HEK293 (cell line): ENCODE measurements at regions not wholly inside any gene's neighbourhood (a gene's known extent, or its start where the extent isn't known, plus 50 kb on each side); places are given as distances from the start of the nearest gene placed in this dataset.

Experiments
- CTCF ChIA-PET: fragments of 350-600 bp; formaldehyde crosslinking; extraction: SDS; loops from one replicate; lab custom pipeline; 2021; ENCODE audit warnings: antibody characterized with exemption; lab: Yijun Ruan, JAX
- POLR2A ChIA-PET: fragments of 300-600 bp; formaldehyde crosslinking; extraction: SDS; loops from one replicate; lab custom pipeline; 2020; ENCODE audit warnings: antibody characterized with exemption, inconsistent platforms; lab: Yijun Ruan, JAX
- H3K27ac ChIP-seq: fragments of 200-500 bp; sonication (Bioruptor generic); 2 replicates; pipeline ENCODE4 v1.5.1; 2014; ENCODE audit warnings: low read depth, low read length, control low read depth, inconsistent platforms; ENCODE audit errors: extremely low read depth
- H3K36me3 ChIP-seq, 2 experiments: fragments of 200-500 bp in 1 of 2; sonication (Bioruptor generic) in 1 of 2; 1 replicate in 1 of 2; 2 replicates in 1 of 2; pipeline ENCODE4 v1.5.1; 2014 to 2017; ENCODE audit warnings: inconsistent platforms in 2 of 2, low read length in 2 of 2; ENCODE audit not compliant: control insufficient read depth in 2 of 2, insufficient read depth in 1 of 2
- H3K4me1 ChIP-seq: fragments of 200-500 bp; sonication (Bioruptor generic); 2 replicates; pipeline ENCODE4 v1.5.1; 2014; ENCODE audit warnings: mild to moderate bottlenecking, low read length, inconsistent platforms; ENCODE audit not compliant: control insufficient read depth, insufficient read depth
- H3K4me3 ChIP-seq: 2 replicates; pipeline ENCODE4 v1.5.1; 2011; ENCODE audit warnings: low read depth, mild to moderate bottlenecking, control low read depth, low read length, moderate library complexity
- H3K9me3 ChIP-seq: fragments of 200-500 bp; sonication (Bioruptor generic); 2 replicates; pipeline ENCODE4 v1.5.1; 2014; ENCODE audit warnings: low read depth, low read length, inconsistent platforms; ENCODE audit not compliant: control insufficient read depth, insufficient read depth
- GLIS1 ChIP-seq: fragments of 450-650 bp; formaldehyde crosslinking; IDR thresholded peaks from 2 replicates; pipeline ENCODE4 v1.5.1; 2016; ENCODE audit warnings: missing biosample characterization, missing genetic modification characterization
- KLF16 ChIP-seq: fragments of 450-650 bp; formaldehyde crosslinking; IDR thresholded peaks from 2 replicates; pipeline ENCODE4 v1.5.1; 2017; ENCODE audit warnings: missing biosample characterization, missing genetic modification characterization
- PRDM1 ChIP-seq: fragments of 450-650 bp; formaldehyde crosslinking; IDR thresholded peaks from 2 replicates; pipeline ENCODE4; 2016; ENCODE audit warnings: missing biosample characterization, missing genetic modification characterization
- SALL2 ChIP-seq: fragments of 450-650 bp; formaldehyde crosslinking; IDR thresholded peaks from 2 replicates; pipeline ENCODE4 v1.5.0; 2017; ENCODE audit warnings: missing biosample characterization, mild to moderate bottlenecking, missing genetic modification characterization, borderline replicate concordance
- SP3 ChIP-seq: fragments of 450-650 bp; formaldehyde crosslinking; IDR thresholded peaks from 2 replicates; pipeline ENCODE4 v1.5.1; 2016; ENCODE audit warnings: missing biosample characterization, missing genetic modification characterization
- ZBTB1 ChIP-seq: fragments of 450-650 bp; formaldehyde crosslinking; IDR thresholded peaks from 2 replicates; pipeline ENCODE4 v1.5.1; 2016; ENCODE audit warnings: missing biosample characterization, missing genetic modification characterization
- ZFP41 ChIP-seq: fragments of 450-650 bp; formaldehyde crosslinking; IDR thresholded peaks from 2 replicates; pipeline ENCODE4 v1.5.1; 2016; ENCODE audit warnings: missing biosample characterization, missing genetic modification characterization, borderline replicate concordance
- ZFP69B ChIP-seq: fragments of 450-650 bp; formaldehyde crosslinking; IDR thresholded peaks from 2 replicates; pipeline ENCODE4 v1.5.1; 2016; ENCODE audit warnings: missing biosample characterization, missing genetic modification characterization
- ZNF10 ChIP-seq: fragments of 450-650 bp; formaldehyde crosslinking; IDR thresholded peaks from 2 replicates; pipeline ENCODE4 v1.5.1; 2017; ENCODE audit warnings: missing biosample characterization, missing genetic modification characterization
- ZNF155 ChIP-seq: fragments of 450-650 bp; formaldehyde crosslinking; IDR thresholded peaks from 2 replicates; pipeline ENCODE4 v1.5.1; 2016; ENCODE audit warnings: missing biosample characterization, missing genetic modification characterization
- ZNF174 ChIP-seq: fragments of 450-650 bp; formaldehyde crosslinking; IDR thresholded peaks from 2 replicates; pipeline ENCODE4 v1.5.0; 2017; ENCODE audit warnings: missing biosample characterization, mild to moderate bottlenecking, missing genetic modification characterization
- ZNF23 ChIP-seq: fragments of 450-650 bp; formaldehyde crosslinking; IDR thresholded peaks from 2 replicates; pipeline ENCODE4 v1.5.1; 2016; ENCODE audit warnings: missing biosample characterization, missing genetic modification characterization, borderline replicate concordance
- ZNF341 ChIP-seq: fragments of 450-650 bp; formaldehyde crosslinking; IDR thresholded peaks from 2 replicates; pipeline ENCODE4; 2016; ENCODE audit warnings: low read depth, missing biosample characterization, missing genetic modification characterization
- ZNF391 ChIP-seq: fragments of 450-650 bp; formaldehyde crosslinking; IDR thresholded peaks from 2 replicates; pipeline ENCODE4 v1.5.1; 2016; ENCODE audit warnings: low read depth, missing biosample characterization, missing genetic modification characterization, borderline replicate concordance
- ZNF416 ChIP-seq: fragments of 450-650 bp; formaldehyde crosslinking; IDR thresholded peaks from 2 replicates; pipeline ENCODE4 v1.5.1; 2016; ENCODE audit warnings: missing biosample characterization, missing genetic modification characterization
- ZNF473 ChIP-seq: fragments of 450-650 bp; formaldehyde crosslinking; IDR thresholded peaks from 2 replicates; pipeline ENCODE4 v1.5.1; 2017; ENCODE audit warnings: missing biosample characterization, missing genetic modification characterization
- ZNF48 ChIP-seq: fragments of 450-650 bp; formaldehyde crosslinking; IDR thresholded peaks from 2 replicates; pipeline ENCODE4 v1.5.1; 2016; ENCODE audit warnings: missing biosample characterization, missing genetic modification characterization
- ZNF555 ChIP-seq: fragments of 450-650 bp; formaldehyde crosslinking; conservative IDR thresholded peaks from 2 replicates; pipeline ENCODE4 v1.5.1; 2017; ENCODE audit warnings: missing biosample characterization, mild to moderate bottlenecking, missing genetic modification characterization, inconsistent platforms
- ZNF560 ChIP-seq: fragments of 450-650 bp; formaldehyde crosslinking; IDR thresholded peaks from 2 replicates; pipeline ENCODE4 v1.5.1; 2017; ENCODE audit warnings: missing biosample characterization, missing genetic modification characterization, borderline replicate concordance
- ZNF571 ChIP-seq: fragments of 450-650 bp; formaldehyde crosslinking; IDR thresholded peaks from 2 replicates; pipeline ENCODE4 v1.5.0; 2017; ENCODE audit warnings: missing biosample characterization, missing genetic modification characterization
- ZNF623 ChIP-seq: fragments of 450-650 bp; formaldehyde crosslinking; IDR thresholded peaks from 2 replicates; pipeline ENCODE4 v1.5.1; 2016; ENCODE audit warnings: missing biosample characterization, missing genetic modification characterization
- ZNF660 ChIP-seq: fragments of 450-650 bp; IDR thresholded peaks from 2 replicates; pipeline ENCODE4 v1.5.1; 2018; ENCODE audit warnings: missing biosample characterization, mild to moderate bottlenecking, missing genetic modification characterization
- ZNF768 ChIP-seq: fragments of 450-650 bp; formaldehyde crosslinking; IDR thresholded peaks from 2 replicates; pipeline ENCODE4 v1.5.1; 2018; ENCODE audit warnings: missing biosample characterization, mild to moderate bottlenecking, missing genetic modification characterization
- ZSCAN30 ChIP-seq: fragments of 450-650 bp; IDR thresholded peaks from 2 replicates; pipeline ENCODE4 v1.5.1; 2018; ENCODE audit warnings: missing biosample characterization, mild to moderate bottlenecking, missing genetic modification characterization, moderate library complexity
- TF ChIP-seq, protein P1 (sequence below): fragments of 450-650 bp; formaldehyde crosslinking; IDR thresholded peaks from 2 replicates; pipeline ENCODE4 v1.5.1; 2017; ENCODE audit warnings: missing biosample characterization, missing genetic modification characterization
- TF ChIP-seq, protein P2 (sequence below): fragments of 450-650 bp; formaldehyde crosslinking; IDR thresholded peaks from 2 replicates; pipeline ENCODE4; 2016; ENCODE audit warnings: missing biosample characterization, missing genetic modification characterization
- TF ChIP-seq, protein P3 (sequence below): fragments of 450-650 bp; formaldehyde crosslinking; IDR thresholded peaks from 2 replicates; pipeline ENCODE4 v1.5.1; 2017; ENCODE audit warnings: missing biosample characterization, missing genetic modification characterization
- TF ChIP-seq, protein P4 (sequence below): fragments of 450-650 bp; formaldehyde crosslinking; IDR thresholded peaks from 2 replicates; pipeline ENCODE4 v1.5.1; 2016; ENCODE audit warnings: missing biosample characterization, missing genetic modification characterization, borderline replicate concordance

DNA sequence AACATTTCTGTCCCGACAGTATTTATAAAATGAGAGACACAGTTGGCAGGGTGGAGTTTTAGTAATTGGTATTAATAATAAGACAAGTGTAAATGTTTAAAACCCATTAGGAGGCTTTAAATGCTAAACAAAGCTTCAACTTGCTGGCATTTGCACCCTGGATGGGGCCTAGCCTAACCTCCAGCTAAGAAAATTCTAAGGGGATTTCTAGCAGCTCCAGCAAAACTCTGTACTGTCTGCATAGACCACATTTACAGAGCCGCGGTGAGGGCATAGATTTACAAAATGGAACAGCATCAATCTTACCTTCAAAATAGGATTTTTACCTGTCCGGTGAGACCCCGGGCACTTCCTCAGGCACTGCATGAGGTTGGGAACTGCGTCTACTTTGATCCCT, 113.9 kb upstream of the ANO1 start:
- Histone ChIP-seq H3K4me3 (no peak overlapping the region), H3K4me1 (no peaks in the 10 kb centered on the region), H3K36me3 (no peaks in the 10 kb centered on the region), H3K27ac (no peak overlapping the region)
- POLR2A ChIA-PET, result no interaction called here
- no peak for TF ChIP-seq KLF16
- TF ChIP-seq ZNF23 (tag by site-specific recombination), result no peak
- TF ChIP-seq ZNF391 (tag by site-specific recombination), result no peak
- no peak for TF ChIP-seq ZNF560 (tag by site-specific recombination)
- TF ChIP-seq ZBTB1 (tag by site-specific recombination), result no peak
- TF ChIP-seq, protein P1, sequence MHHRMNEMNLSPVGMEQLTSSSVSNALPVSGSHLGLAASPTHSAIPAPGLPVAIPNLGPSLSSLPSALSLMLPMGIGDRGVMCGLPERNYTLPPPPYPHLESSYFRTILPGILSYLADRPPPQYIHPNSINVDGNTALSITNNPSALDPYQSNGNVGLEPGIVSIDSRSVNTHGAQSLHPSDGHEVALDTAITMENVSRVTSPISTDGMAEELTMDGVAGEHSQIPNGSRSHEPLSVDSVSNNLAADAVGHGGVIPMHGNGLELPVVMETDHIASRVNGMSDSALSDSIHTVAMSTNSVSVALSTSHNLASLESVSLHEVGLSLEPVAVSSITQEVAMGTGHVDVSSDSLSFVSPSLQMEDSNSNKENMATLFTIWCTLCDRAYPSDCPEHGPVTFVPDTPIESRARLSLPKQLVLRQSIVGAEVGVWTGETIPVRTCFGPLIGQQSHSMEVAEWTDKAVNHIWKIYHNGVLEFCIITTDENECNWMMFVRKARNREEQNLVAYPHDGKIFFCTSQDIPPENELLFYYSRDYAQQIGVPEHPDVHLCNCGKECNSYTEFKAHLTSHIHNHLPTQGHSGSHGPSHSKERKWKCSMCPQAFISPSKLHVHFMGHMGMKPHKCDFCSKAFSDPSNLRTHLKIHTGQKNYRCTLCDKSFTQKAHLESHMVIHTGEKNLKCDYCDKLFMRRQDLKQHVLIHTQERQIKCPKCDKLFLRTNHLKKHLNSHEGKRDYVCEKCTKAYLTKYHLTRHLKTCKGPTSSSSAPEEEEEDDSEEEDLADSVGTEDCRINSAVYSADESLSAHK (tag by site-specific recombination), result no peak
- no peak for TF ChIP-seq ZNF473 (tag by site-specific recombination)
- no peak for TF ChIP-seq ZNF48 (tag by site-specific recombination)
- TF ChIP-seq ZNF341, result no peak
- no peak for TF ChIP-seq ZNF174 (tag by site-specific recombination)
- TF ChIP-seq SALL2 (tag by site-specific recombination), result no peak
- no peak for TF ChIP-seq ZSCAN30 (tag by site-specific recombination)
- no peak for TF ChIP-seq ZNF416
- TF ChIP-seq, protein P2, sequence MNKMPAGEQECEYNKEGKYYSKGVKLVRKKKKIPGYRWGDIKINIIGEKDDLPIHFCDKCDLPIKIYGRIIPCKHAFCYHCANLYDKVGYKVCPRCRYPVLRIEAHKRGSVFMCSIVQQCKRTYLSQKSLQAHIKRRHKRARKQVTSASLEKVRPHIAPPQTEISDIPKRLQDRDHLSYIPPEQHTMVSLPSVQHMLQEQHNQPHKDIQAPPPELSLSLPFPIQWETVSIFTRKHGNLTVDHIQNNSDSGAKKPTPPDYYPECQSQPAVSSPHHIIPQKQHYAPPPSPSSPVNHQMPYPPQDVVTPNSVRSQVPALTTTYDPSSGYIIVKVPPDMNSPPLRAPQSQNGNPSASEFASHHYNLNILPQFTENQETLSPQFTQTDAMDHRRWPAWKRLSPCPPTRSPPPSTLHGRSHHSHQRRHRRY (tag by site-specific recombination), result no peak
- TF ChIP-seq ZFP41, result no peak
- no peak for TF ChIP-seq ZNF10
- TF ChIP-seq GLIS1 (tag by site-specific recombination), result no peak
- TF ChIP-seq, all 188 proteins: peak for 0
- CTCF ChIA-PET, result interaction anchor here (0.8 to 1.0 kb wide), 2 partner anchors 16 to 232 kb away, joined by 4 to 5 read pairs; no protein-coding TSS in a partner anchor
- no peaks in the 10 kb centered on the region for H3K9me3 ChIP-seq

DNA sequence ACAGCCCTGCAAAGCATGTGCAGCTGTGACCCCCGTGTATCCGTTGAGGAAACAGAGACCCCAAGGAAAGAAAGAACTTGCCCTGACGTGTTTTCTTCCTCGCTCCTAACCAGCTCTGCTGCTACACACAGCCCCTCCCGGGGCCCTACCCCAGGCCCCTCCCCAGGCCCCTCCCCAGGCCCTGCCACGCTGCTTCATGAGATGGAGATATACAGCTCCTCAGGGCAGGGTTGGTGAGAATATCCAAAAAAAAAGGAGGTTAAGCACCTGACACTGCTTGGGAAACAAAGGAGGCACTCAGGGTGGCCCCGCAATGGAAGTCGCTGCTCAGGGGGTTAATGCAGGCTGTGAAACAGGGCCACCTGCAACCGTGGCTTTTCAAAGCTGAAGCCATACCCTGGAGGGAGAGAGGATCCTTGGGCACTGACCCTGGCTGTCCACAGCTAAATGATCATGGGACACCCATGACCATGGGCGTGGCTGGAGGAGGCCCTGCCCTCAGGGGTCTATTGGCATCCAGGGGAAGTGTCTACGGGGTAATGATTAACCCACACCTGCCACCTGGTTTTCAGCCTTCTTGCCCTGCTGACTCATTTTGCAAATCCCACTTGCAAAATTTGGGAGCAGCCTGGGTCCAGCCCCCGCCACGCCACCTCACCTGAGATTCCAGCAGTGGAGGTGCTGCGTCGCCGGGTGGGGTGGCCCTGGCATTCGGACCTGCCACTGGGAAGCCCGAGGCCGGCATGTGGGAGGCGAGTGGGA, 112.1 kb upstream of the ANO1 start:
- Histone ChIP-seq H3K4me3 (no peak overlapping the region), H3K27ac (no peak overlapping the region)
- TF ChIP-seq PRDM1 (tag by site-specific recombination) (no peak), ZNF660 (no peak), ZNF155 (tag by site-specific recombination) (no peak), ZNF768 (tag by site-specific recombination) (no peak), ZNF555 (tag by site-specific recombination) (no peak), ZNF571 (tag by site-specific recombination) (no peak), ZNF623 (tag by site-specific recombination) (no peak), ZFP69B (tag by site-specific recombination) (no peak), SP3 (tag by site-specific recombination) (no peak)
- TF ChIP-seq, protein P3, sequence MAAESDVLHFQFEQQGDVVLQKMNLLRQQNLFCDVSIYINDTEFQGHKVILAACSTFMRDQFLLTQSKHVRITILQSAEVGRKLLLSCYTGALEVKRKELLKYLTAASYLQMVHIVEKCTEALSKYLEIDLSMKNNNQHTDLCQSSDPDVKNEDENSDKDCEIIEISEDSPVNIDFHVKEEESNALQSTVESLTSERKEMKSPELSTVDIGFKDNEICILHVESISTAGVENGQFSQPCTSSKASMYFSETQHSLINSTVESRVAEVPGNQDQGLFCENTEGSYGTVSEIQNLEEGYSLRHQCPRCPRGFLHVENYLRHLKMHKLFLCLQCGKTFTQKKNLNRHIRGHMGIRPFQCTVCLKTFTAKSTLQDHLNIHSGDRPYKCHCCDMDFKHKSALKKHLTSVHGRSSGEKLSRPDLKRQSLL (tag by site-specific recombination), result no peak
- TF ChIP-seq, protein P4, sequence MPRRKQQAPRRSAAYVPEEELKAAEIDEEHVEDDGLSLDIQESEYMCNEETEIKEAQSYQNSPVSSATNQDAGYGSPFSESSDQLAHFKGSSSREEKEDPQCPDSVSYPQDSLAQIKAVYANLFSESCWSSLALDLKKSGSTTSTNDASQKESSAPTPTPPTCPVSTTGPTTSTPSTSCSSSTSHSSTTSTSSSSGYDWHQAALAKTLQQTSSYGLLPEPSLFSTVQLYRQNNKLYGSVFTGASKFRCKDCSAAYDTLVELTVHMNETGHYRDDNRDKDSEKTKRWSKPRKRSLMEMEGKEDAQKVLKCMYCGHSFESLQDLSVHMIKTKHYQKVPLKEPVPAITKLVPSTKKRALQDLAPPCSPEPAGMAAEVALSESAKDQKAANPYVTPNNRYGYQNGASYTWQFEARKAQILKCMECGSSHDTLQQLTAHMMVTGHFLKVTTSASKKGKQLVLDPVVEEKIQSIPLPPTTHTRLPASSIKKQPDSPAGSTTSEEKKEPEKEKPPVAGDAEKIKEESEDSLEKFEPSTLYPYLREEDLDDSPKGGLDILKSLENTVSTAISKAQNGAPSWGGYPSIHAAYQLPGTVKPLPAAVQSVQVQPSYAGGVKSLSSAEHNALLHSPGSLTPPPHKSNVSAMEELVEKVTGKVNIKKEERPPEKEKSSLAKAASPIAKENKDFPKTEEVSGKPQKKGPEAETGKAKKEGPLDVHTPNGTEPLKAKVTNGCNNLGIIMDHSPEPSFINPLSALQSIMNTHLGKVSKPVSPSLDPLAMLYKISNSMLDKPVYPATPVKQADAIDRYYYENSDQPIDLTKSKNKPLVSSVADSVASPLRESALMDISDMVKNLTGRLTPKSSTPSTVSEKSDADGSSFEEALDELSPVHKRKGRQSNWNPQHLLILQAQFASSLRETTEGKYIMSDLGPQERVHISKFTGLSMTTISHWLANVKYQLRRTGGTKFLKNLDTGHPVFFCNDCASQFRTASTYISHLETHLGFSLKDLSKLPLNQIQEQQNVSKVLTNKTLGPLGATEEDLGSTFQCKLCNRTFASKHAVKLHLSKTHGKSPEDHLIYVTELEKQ, result no peak
- TF ChIP-seq, all 188 proteins: peak for 0
- ChIA-PET CTCF (no interaction called here), POLR2A (interaction anchor here (0.6 to 0.7 kb wide), 2 partner anchors 98 to 449 kb away, joined by 3 to 4 read pairs; no protein-coding TSS in a partner anchor)
- H3K9me3 ChIP-seq, result no peaks in the 10 kb centered on the region
- H3K36me3 ChIP-seq, result no peaks in the 10 kb centered on the region
- H3K4me1 ChIP-seq, result no peaks in the 10 kb centered on the region
